ENCODE measurements at regions not wholly inside any gene's neighbourhood (a gene's known extent, or its start where the extent isn't known, plus 50 kb on each side); places are given as distances from the start of the nearest gene placed in this dataset.

DNA sequence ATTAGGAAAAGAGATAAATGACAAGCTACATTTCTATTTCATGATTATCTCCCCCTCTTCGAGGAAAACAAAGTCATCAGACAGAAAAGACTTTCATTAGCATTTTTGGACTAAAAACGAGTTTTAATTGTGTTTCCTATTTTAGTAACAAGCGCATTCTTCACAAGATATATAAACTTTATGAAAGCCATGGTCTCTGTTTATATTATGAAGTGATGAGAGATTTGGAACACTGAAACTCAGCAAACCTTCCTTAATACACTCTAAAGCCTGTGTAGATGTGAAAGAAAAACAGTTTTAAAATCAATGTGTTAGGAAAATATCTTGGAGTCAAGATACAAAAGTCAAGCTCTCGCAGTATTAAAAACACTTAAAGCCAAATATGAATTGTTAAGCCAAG, 539.1 kb downstream of the LRFN5 start:
- Histone ChIP-seq H3K9me3 (ENCODE audit: control insufficient read depth in 2 of 2, insufficient read depth in 1 of 2, low read depth in 1 of 2, low read length in 1 of 2) (no peaks in the 10 kb centered on the region), H3K27ac (ENCODE audit: low read depth in 2 of 2, low read length in 1 of 2) (no peak overlapping the region), H3K4me1 (ENCODE audit: control insufficient read depth in 2 of 2, insufficient read depth in 2 of 2, low read length in 1 of 2) (no peaks in the 10 kb centered on the region), H3K27me3 (ENCODE audit: control insufficient read depth in 1 of 2, insufficient read depth in 2 of 2, low read length in 2 of 2) (no peaks in the 10 kb centered on the region), H3K36me3 (ENCODE audit: control insufficient read depth in 2 of 2, insufficient read depth in 2 of 2, low read length in 1 of 2) (no peaks in the 10 kb centered on the region), H3K4me3 (ENCODE audit: low read depth in 1 of 2, low read length in 2 of 2) (no peak overlapping the region)
- WGBS, 2 donors = 45 to 55% methylated on average over 4 of the region's 4 CpGs

DNA sequence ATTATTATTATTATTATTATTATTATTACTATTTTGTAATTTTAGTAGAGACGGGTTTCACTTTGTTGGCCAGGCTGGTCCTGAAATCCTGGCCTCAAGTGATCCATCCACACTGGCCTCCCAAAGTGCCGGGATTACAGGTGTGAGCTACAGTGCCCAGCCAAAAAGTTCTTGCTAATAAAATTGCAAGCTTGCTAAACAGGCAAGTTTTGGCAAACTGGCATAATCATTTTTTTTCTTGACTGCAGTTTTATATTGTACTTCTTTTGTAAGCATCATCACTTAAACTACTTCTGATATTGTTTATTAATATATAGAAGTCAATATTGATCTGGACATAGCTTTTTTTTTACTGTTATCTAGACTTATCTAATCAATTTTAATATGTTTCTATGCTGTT, 536.4 kb downstream of the LRFN5 start:
- Histone ChIP-seq H3K4me1 (ENCODE audit: control insufficient read depth in 2 of 2, insufficient read depth in 2 of 2, low read length in 1 of 2) (no peaks in the 10 kb centered on the region), H3K27me3 (ENCODE audit: control insufficient read depth in 1 of 2, insufficient read depth in 2 of 2, low read length in 2 of 2) (no peaks in the 10 kb centered on the region), H3K9me3 (ENCODE audit: control insufficient read depth in 2 of 2, insufficient read depth in 1 of 2, low read depth in 1 of 2, low read length in 1 of 2) (no peaks in the 10 kb centered on the region), H3K36me3 (ENCODE audit: control insufficient read depth in 2 of 2, insufficient read depth in 2 of 2, low read length in 1 of 2) (no peaks in the 10 kb centered on the region), H3K4me3 (ENCODE audit: low read depth in 1 of 2, low read length in 2 of 2) (no peak overlapping the region), H3K27ac (ENCODE audit: low read depth in 2 of 2, low read length in 1 of 2) (no peak overlapping the region)
- 87 to 98% methylated on average over 2 of the region's 2 CpGs for WGBS, 2 donors

DNA sequence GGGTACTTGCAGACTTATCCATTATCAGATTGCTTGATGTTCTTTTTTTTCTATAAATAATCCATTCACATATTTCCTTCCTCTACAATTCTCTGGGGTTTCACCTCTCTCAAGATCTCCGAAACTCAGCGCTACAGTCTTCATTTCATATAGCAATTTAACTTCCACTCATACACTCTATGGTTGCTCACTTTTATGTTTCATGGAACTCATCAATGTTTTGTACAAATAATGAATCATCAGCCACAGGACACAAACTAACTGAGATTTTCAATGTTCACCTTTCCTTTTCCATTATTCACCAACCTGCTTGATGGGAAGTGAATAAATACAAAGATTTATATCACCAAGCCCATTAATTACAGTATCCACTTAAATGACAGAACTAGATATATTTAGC, 534.7 kb downstream of the LRFN5 start:
- Histone ChIP-seq H3K27me3 (ENCODE audit: control insufficient read depth in 1 of 2, insufficient read depth in 2 of 2, low read length in 2 of 2) (no peaks in the 10 kb centered on the region), H3K4me3 (ENCODE audit: low read depth in 1 of 2, low read length in 2 of 2) (no peak overlapping the region), H3K27ac (ENCODE audit: low read depth in 2 of 2, low read length in 1 of 2) (no peak overlapping the region), H3K36me3 (ENCODE audit: control insufficient read depth in 2 of 2, insufficient read depth in 2 of 2, low read length in 1 of 2) (no peaks in the 10 kb centered on the region), H3K4me1 (ENCODE audit: control insufficient read depth in 2 of 2, insufficient read depth in 2 of 2, low read length in 1 of 2) (no peaks in the 10 kb centered on the region), H3K9me3 (ENCODE audit: control insufficient read depth in 2 of 2, insufficient read depth in 1 of 2, low read depth in 1 of 2, low read length in 1 of 2) (no peaks in the 10 kb centered on the region)
- WGBS, 2 donors = 87 to 93% methylated on average over 2 of the region's 2 CpGs

DNA sequence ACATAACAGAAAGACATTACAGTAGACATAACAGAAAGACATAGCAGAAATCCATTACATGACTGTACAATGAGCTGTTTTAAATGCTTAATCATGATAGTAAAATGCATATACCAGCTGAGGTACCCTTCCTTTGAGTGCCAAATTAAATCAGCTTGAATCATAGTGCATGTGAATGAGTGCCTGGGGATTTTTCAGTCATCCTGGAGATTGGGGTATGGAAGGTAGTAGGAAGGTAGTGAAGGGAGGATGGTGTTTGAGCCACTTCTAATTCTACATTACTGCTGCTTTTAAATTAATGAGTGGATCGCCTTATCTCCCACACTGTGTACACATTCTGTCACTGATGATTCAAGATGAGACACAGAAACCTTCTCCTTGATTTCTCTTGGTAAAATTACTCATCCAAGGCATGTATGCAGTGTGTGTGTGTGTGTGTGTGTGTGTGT, 534.2 kb downstream of the LRFN5 start:
- H3K4me3 ChIP-seq (ENCODE audit: low read depth in 1 of 2, low read length in 2 of 2) = no peak overlapping the region
- no peaks in the 10 kb centered on the region for H3K9me3 ChIP-seq (ENCODE audit: control insufficient read depth in 2 of 2, insufficient read depth in 1 of 2, low read depth in 1 of 2, low read length in 1 of 2)
- WGBS, 2 donors = 61 to 68% methylated on average over 1 of the region's 1 CpG
- H3K36me3 ChIP-seq (ENCODE audit: control insufficient read depth in 2 of 2, insufficient read depth in 2 of 2, low read length in 1 of 2) = no peaks in the 10 kb centered on the region
- no peaks in the 10 kb centered on the region for H3K4me1 ChIP-seq (ENCODE audit: control insufficient read depth in 2 of 2, insufficient read depth in 2 of 2, low read length in 1 of 2)
- no peak overlapping the region for H3K27ac ChIP-seq (ENCODE audit: low read depth in 2 of 2, low read length in 1 of 2)
- no peaks in the 10 kb centered on the region for H3K27me3 ChIP-seq (ENCODE audit: control insufficient read depth in 1 of 2, insufficient read depth in 2 of 2, low read length in 2 of 2)

DNA sequence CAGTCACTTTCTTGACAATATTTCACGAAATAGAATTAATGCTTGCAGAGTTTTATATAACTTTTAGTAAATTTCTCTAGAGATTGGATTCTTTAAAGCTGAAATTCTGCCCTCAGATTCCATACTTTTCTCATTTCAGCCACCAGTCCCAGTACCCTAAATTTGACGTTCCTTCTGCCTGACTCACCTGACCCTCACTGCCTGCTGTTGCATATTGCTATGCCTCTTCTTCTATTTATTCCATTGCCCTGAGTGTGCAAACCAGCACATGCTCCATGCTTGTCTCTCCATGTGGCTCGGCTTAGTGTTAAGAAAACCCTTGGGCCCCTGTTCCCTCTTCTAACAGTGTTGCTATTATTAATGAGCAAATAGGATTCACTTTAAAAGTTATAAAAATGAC, 533.3 kb downstream of the LRFN5 start:
- H3K4me3 ChIP-seq (ENCODE audit: low read depth in 1 of 2, low read length in 2 of 2) = no peak overlapping the region
- H3K27me3 ChIP-seq (ENCODE audit: control insufficient read depth in 1 of 2, insufficient read depth in 2 of 2, low read length in 2 of 2) = no peaks in the 10 kb centered on the region
- H3K9me3 ChIP-seq (ENCODE audit: control insufficient read depth in 2 of 2, insufficient read depth in 1 of 2, low read depth in 1 of 2, low read length in 1 of 2) = no peaks in the 10 kb centered on the region
- H3K36me3 ChIP-seq (ENCODE audit: control insufficient read depth in 2 of 2, insufficient read depth in 2 of 2, low read length in 1 of 2) = no peaks in the 10 kb centered on the region
- H3K27ac ChIP-seq (ENCODE audit: low read depth in 2 of 2, low read length in 1 of 2) = no peak overlapping the region
- WGBS, 2 donors = 73 to 77% methylated on average over 3 of the region's 3 CpGs
- H3K4me1 ChIP-seq (ENCODE audit: control insufficient read depth in 2 of 2, insufficient read depth in 2 of 2, low read length in 1 of 2) = no peaks in the 10 kb centered on the region

DNA sequence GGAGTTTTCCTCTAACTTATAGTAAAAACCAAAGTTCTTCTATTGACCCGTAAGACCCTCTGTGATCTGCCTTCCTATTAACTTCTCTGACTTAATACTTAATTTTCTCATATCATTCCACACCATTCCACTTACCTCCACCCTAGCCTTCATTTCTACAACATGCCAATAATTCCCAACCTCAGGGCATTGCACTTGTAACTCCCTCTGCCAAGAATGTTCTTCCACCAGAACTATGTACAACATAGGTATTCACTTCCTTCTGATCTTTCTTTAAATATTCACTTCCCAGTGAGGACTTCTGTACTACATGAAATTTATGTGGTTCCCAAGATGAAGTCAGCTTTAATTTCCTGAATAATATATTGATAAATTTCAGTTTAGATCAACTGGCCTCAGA, 531.7 kb downstream of the LRFN5 start:
- Histone ChIP-seq H3K4me1 (ENCODE audit: control insufficient read depth in 2 of 2, insufficient read depth in 2 of 2, low read length in 1 of 2) (no peaks in the 10 kb centered on the region), H3K36me3 (ENCODE audit: control insufficient read depth in 2 of 2, insufficient read depth in 2 of 2, low read length in 1 of 2) (no peaks in the 10 kb centered on the region)
- 89 to 91% methylated on average over 1 of the region's 1 CpG for whole genome bisulfite sequencing, 2 donors

DNA sequence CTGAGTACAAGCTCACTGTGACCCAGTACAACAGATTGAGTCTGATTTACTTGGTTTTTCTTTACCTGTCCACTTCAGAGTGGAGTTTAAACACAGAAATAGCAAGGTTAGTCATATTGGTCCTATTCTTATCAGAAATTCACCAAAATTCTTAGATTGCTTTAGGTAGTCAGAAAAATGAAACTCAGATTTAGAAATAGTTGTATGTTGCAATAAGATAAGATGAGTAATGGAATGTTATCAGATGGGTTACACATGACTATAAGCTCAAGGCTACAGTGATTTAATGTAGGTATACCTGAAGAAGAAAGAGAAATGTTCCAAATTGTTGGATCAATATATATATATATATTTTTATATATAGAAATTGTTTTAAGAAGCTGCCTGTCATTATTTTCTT, 524.1 kb downstream of the LRFN5 start:
- no peak overlapping the region for H3K27ac ChIP-seq (ENCODE audit: low read depth in 2 of 2, low read length in 1 of 2)
- no peaks in the 10 kb centered on the region for H3K4me1 ChIP-seq (ENCODE audit: control insufficient read depth in 2 of 2, insufficient read depth in 2 of 2, low read length in 1 of 2)
- no peaks in the 10 kb centered on the region for H3K27me3 ChIP-seq (ENCODE audit: control insufficient read depth in 1 of 2, insufficient read depth in 2 of 2, low read length in 2 of 2)
- H3K9me3 ChIP-seq (ENCODE audit: control insufficient read depth in 2 of 2, insufficient read depth in 1 of 2, low read depth in 1 of 2, low read length in 1 of 2) = no peaks in the 10 kb centered on the region
- no peaks in the 10 kb centered on the region for H3K36me3 ChIP-seq (ENCODE audit: control insufficient read depth in 2 of 2, insufficient read depth in 2 of 2, low read length in 1 of 2)
- H3K4me3 ChIP-seq (ENCODE audit: low read depth in 1 of 2, low read length in 2 of 2) = no peak overlapping the region

More for the DNA sequence above, 531.7 kb downstream of the LRFN5 start:
- H3K27me3 ChIP-seq (ENCODE audit: control insufficient read depth in 1 of 2, insufficient read depth in 2 of 2, low read length in 2 of 2) = no peaks in the 10 kb centered on the region
- no peak overlapping the region for H3K4me3 ChIP-seq (ENCODE audit: low read depth in 1 of 2, low read length in 2 of 2)
- no peaks in the 10 kb centered on the region for H3K9me3 ChIP-seq (ENCODE audit: control insufficient read depth in 2 of 2, insufficient read depth in 1 of 2, low read depth in 1 of 2, low read length in 1 of 2)
- H3K27ac ChIP-seq (ENCODE audit: low read depth in 2 of 2, low read length in 1 of 2) = no peak overlapping the region

DNA sequence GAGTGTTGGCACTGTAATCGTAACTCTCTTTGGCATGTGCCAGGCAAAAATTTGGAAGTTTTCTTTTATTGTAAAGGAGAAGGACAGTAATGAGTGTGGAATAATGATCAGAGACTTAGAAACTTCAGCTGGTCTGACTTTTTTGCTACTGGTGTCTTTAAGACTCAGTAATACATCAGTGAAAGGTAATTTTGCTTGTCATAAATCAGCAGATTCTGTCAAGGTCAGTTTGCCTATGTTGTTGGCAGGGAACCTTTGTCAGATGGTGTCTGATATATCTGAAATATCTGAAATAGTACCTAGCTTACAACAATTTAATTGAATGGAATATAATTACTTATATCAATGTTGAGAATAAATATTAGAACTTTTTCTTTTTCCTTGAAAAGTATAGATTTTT, 516.9 kb downstream of the LRFN5 start:
- Histone ChIP-seq H3K27ac (ENCODE audit: low read depth in 2 of 2, low read length in 1 of 2) (no peak overlapping the region), H3K9me3 (ENCODE audit: control insufficient read depth in 2 of 2, insufficient read depth in 1 of 2, low read depth in 1 of 2, low read length in 1 of 2) (no peaks in the 10 kb centered on the region), H3K36me3 (ENCODE audit: control insufficient read depth in 2 of 2, insufficient read depth in 2 of 2, low read length in 1 of 2) (no peaks in the 10 kb centered on the region), H3K4me1 (ENCODE audit: control insufficient read depth in 2 of 2, insufficient read depth in 2 of 2, low read length in 1 of 2) (no peaks in the 10 kb centered on the region), H3K27me3 (ENCODE audit: control insufficient read depth in 1 of 2, insufficient read depth in 2 of 2, low read length in 2 of 2) (no peaks in the 10 kb centered on the region), H3K4me3 (ENCODE audit: low read depth in 1 of 2, low read length in 2 of 2) (no peak overlapping the region)
- WGBS, 2 donors = 70 to 83% methylated on average over 1 of the region's 1 CpG

DNA sequence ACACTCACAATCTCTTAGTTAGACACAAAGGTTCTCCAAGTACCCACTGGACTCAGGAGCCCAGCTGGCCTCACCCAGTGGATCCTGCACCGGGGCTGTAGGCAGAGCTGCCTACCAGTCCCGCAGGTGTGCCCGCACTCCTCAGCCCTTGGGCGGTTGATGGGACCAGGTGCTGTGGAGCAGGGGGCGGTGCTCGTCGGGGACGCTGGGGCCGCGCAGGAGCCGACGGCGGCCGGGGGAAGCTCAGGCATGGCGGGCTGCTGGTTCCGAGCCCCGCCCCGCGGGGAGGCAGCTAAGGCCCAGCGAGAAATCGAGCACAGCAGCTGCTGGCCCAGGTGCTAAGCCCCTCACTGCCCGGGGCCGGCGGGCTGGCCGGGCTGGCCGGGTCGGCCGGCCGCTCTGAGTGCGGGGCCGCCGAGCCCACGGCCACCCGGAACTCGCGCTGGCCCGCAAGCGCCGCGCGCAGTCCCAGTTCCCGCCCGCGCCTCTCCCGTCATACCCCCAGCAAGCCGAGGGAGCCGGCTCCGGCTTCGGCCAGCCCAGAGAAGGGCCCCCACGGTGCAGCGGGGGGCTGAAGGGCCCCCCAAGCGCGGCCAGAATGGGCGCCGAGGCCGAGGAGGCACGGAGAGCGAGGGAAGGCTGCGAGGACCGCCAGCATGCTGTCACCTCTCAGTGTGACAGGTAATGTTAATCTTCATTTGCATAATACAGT, 506.8 kb downstream of the LRFN5 start:
- 87 to 91% methylated on average over 30 to 60 of the region's 60 CpGs for WGBS, 2 donors
- H3K27ac ChIP-seq (ENCODE audit: low read depth in 2 of 2, low read length in 1 of 2) = no peak overlapping the region
- H3K36me3 ChIP-seq (ENCODE audit: control insufficient read depth in 2 of 2, insufficient read depth in 2 of 2, low read length in 1 of 2) = no peaks in the 10 kb centered on the region
- H3K27me3 ChIP-seq (ENCODE audit: control insufficient read depth in 1 of 2, insufficient read depth in 2 of 2, low read length in 2 of 2) = no peaks in the 10 kb centered on the region
- no peaks in the 10 kb centered on the region for H3K4me1 ChIP-seq (ENCODE audit: control insufficient read depth in 2 of 2, insufficient read depth in 2 of 2, low read length in 1 of 2)
- peaks cover 3 to 16% of the 10 kb centered on the region in 2 donors for H3K9me3 ChIP-seq (ENCODE audit: control insufficient read depth in 2 of 2, insufficient read depth in 1 of 2, low read depth in 1 of 2, low read length in 1 of 2)
- H3K4me3 ChIP-seq (ENCODE audit: low read depth in 1 of 2, low read length in 2 of 2) = no peak overlapping the region

DNA sequence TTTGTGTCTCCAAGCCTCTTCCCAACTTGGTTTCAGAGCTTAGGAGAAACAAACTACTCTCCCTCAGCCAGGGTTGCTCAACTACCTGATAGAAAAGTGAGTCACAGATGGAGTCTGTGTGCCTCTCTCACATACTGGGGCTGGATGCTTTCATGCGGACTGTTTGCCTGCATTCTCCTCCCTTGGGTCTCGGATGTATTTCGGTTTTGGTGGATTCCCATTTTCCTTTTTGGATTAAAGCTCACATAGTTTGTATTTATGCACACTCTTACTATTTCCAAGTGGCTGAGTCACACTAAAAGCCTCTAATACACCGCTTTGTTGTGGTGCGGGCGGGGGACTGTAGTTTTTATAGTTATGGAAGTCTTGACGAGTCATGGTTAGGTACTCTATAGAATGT, 505.4 kb downstream of the LRFN5 start:
- no peak overlapping the region for H3K4me3 ChIP-seq (ENCODE audit: low read depth in 1 of 2, low read length in 2 of 2)
- H3K9me3 ChIP-seq (ENCODE audit: control insufficient read depth in 2 of 2, insufficient read depth in 1 of 2, low read depth in 1 of 2, low read length in 1 of 2) = peaks cover 3 to 16% of the 10 kb centered on the region in 2 donors
- no peaks in the 10 kb centered on the region for H3K4me1 ChIP-seq (ENCODE audit: control insufficient read depth in 2 of 2, insufficient read depth in 2 of 2, low read length in 1 of 2)
- H3K27me3 ChIP-seq (ENCODE audit: control insufficient read depth in 1 of 2, insufficient read depth in 2 of 2, low read length in 2 of 2) = no peaks in the 10 kb centered on the region
- 87 to 90% methylated on average over 7 of the region's 7 CpGs for WGBS, 2 donors
- no peak overlapping the region for H3K27ac ChIP-seq (ENCODE audit: low read depth in 2 of 2, low read length in 1 of 2)
- H3K36me3 ChIP-seq (ENCODE audit: control insufficient read depth in 2 of 2, insufficient read depth in 2 of 2, low read length in 1 of 2) = no peaks in the 10 kb centered on the region

Data from esophagus (tissue), 2 donors.